ENCODE measurements at regions not wholly inside any gene's neighbourhood (a gene's known extent, or its start where the extent isn't known, plus 50 kb on each side); places are given as distances from the start of the nearest gene placed in this dataset.

DNA sequence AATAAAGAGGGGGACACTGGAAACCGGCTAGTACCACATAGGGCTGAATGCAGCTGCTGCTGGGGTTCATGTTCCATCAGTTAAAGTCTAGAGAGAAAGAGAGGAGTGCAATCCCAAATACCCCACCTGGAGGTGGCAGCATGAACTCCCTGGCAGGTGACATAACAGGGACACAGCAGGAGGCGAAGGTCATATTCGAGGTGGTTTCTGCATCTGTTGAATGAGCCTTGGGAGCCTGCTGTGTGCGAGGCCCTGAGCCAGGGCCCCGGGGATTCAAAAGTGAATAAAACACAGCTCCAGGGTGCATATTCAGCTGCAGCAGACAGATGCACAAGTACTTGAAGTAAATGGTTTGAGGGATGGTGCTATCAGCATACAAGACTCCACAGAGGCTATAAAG lies 456.8 kb downstream of the SETD4 start:
- TF ChIP-seq, protein P1, sequence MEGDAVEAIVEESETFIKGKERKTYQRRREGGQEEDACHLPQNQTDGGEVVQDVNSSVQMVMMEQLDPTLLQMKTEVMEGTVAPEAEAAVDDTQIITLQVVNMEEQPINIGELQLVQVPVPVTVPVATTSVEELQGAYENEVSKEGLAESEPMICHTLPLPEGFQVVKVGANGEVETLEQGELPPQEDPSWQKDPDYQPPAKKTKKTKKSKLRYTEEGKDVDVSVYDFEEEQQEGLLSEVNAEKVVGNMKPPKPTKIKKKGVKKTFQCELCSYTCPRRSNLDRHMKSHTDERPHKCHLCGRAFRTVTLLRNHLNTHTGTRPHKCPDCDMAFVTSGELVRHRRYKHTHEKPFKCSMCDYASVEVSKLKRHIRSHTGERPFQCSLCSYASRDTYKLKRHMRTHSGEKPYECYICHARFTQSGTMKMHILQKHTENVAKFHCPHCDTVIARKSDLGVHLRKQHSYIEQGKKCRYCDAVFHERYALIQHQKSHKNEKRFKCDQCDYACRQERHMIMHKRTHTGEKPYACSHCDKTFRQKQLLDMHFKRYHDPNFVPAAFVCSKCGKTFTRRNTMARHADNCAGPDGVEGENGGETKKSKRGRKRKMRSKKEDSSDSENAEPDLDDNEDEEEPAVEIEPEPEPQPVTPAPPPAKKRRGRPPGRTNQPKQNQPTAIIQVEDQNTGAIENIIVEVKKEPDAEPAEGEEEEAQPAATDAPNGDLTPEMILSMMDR (IDR thresholded peaks at IDR 0.05), result no peak
- TF ChIP-seq POLR2A (IDR thresholded peaks at IDR 0.05), result no peak

Measured in thyroid gland (tissue), 4 donors.